MM.1S (cell line): ENCODE measurements at regions not wholly inside any gene's neighbourhood (a gene's known extent, or its start where the extent isn't known, plus 50 kb on each side); places are given as distances from the start of the nearest gene placed in this dataset.

Experiments used
- EZH2 ChIP-seq: fragments of 300-600 bp; sonication (generic); optimal IDR thresholded peaks from 2 replicates; pipeline ENCODE3; 2017; ENCODE audit warnings: low read depth, mild to moderate bottlenecking, antibody characterized with exemption, low read length, mixed read lengths
- TF ChIP-seq, protein P1 (sequence below): fragments of 300-600 bp; sonication (generic); IDR thresholded peaks from 2 replicates; pipeline ENCODE4 v1.5.1; 2016; ENCODE audit warnings: antibody characterized with exemption, low read length, mixed read lengths

DNA sequence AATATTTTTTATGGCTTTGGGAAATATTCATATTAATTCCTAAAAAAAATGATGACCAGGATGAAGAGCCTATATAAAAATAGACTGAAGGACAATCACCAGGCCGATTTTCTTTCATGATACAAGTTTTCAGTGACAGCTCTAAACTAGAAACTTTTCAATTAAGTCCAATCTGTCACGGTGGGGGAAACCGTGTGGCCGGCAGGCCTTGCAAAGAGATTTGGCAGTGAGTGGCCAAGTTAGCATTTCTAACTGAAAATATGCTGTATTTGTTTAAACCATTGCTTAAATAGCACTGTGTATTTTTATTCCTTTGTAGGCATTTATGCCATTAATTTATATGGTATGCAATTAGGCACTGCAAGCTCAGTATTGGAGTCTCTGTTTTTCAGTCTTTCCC lies 294.5 kb upstream of the NRIP1 start:
- TF ChIP-seq, protein P1, sequence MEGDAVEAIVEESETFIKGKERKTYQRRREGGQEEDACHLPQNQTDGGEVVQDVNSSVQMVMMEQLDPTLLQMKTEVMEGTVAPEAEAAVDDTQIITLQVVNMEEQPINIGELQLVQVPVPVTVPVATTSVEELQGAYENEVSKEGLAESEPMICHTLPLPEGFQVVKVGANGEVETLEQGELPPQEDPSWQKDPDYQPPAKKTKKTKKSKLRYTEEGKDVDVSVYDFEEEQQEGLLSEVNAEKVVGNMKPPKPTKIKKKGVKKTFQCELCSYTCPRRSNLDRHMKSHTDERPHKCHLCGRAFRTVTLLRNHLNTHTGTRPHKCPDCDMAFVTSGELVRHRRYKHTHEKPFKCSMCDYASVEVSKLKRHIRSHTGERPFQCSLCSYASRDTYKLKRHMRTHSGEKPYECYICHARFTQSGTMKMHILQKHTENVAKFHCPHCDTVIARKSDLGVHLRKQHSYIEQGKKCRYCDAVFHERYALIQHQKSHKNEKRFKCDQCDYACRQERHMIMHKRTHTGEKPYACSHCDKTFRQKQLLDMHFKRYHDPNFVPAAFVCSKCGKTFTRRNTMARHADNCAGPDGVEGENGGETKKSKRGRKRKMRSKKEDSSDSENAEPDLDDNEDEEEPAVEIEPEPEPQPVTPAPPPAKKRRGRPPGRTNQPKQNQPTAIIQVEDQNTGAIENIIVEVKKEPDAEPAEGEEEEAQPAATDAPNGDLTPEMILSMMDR = no peak
- no peak for TF ChIP-seq EZH2
